Tongue (tissue), 1 donor: ENCODE measurements at regions not wholly inside any gene's neighbourhood (a gene's known extent, or its start where the extent isn't known, plus 50 kb on each side); places are given as distances from the start of the nearest gene placed in this dataset.
"Not testable (repeated sequence)": the region's sequence is repeated elsewhere in the genome, so short reads cannot be mapped to it uniquely, and the experiment has no call there.

Source experiments
- DNase-seq: peaks from one replicate; pipeline ENCODE4 v3.0.0-alpha.2; 2015

DNA sequence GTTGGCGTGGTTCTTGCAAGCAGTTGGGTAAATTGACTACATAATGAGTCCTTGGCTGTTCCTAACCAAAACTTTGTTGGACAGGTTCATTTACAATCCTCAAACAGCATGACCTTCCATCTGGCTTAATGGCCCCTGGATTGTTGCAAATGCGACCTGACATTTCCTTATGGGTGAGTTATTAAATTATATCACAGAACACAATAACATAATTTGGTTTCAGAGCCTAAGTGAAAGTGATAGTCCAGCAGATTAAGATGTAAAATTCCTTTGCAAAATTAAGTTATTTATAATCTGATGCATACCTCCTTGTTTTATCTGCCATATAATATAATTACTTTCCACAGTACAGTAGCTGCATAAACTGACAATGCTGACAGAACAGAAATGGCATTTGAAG, 224.4 kb downstream of the TUSC1 start:
- DNase-seq = no peak

DNA sequence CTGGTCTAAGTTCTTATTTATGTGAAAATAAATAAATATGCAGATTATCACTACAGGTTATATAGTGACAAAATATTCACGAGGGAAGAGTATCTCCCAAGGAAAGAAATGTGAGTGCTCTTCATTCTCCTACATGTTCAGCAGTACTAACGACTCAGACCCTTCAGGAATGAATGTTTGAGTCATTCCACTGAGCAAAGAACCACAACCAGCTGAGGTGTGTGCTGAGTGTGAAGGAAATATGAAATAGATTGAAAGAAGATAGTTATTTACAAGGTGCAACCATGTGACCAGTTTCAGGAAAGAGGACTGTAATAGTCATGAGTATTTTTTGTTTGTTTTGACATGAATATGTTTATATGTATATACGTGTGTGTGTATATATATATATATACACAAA, 228.7 kb downstream of the TUSC1 start:
- no peak for DNase-seq

DNA sequence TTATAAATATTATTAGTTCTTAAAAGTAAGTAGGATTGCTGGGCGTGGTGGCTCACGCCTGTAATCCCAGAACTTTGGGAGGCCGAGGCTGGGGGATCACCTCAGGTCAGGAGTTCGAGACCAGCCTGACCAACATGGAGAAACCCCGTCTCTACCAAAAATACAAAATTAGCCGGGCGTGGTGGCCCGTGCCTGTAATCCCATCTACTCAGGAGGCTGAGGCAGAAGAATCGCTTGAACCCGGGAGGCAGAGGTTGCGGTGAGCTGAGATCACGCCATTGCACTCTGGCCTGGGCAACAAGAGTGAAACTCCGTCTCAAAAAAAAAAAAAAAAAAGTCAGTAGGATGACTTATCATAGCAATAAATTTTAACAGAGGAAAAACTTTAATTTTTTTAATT, 232.5 kb downstream of the TUSC1 start:
- not testable (repeated sequence) for DNase-seq

DNA sequence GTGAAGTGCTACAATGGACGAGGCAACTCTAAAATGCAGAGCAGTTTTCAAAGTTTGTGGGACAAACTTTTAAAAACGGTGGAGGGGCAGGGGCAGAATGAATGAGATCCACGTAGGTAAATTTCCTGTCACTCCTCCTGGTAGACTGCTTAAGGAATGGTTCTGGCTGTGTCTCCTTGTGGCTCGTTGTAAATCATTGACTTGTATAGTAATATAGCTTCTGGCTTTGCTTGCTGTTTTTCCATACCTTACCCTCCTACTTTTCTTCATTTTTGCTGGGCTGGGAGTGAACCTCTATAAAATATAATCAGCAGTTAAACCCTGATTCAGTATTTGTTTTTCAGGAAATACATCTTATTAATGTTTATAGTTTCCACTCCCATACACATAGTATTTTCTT, 235.7 kb downstream of the TUSC1 start:
- DNase-seq = no peak

DNA sequence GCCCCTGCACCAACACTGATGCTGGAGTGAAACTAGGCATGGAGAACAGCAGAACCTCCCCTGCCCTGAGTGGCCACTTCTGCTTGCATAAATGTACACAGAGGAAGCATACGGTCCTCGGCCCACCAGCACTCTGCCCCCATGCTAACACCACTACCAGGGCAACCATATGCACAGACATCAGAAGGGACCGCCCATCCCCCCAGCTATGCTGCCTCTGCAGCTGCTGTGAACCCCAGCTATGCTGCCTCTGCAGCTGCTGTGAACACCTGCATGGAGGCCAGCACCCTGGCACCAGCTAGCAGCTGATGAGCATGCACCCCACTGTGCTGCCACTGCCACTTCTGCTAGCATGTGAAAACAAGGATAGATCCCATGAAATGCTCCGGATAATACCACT, 250.3 kb downstream of the TUSC1 start:
- DNase-seq = no peak

DNA sequence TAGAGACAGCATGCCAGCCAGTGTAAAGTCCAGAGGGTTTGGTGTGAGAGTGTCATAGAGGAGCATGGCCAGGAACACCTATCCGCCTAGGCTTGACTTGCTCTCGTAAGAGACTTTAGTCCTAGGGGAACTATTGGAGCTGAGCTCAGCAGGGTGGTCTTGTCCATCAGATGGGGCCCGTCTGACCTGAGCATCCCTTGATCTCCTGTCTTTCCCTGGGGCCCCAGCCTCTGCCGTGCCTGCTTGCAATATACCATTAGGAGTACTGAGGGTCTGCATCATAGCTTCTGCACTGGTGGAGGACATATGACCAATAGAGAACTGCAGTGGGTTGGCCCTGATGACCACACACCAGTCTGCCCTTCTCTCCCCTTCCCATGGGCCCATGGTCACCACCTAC, 251.0 kb downstream of the TUSC1 start:
- DNase-seq = no peak

DNA sequence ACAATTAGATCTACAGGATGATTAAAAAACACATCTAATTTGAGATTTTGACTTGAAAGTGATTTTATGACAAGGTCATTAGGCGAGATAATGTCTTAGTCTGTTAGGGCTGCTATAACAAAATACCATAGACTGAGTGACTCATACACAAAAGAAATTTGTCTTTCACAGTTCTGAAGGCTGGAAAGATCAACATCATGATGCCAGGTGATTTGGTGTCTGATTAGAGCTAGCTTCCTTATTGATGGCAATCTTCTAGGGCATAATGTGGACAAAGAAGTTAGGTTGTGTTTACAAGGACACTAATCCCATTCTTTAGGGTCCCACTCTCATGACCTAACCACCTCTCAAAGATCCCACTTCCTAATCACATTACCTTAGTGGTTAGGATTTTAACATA, 256.7 kb downstream of the TUSC1 start:
- DNase-seq = no peak

DNA sequence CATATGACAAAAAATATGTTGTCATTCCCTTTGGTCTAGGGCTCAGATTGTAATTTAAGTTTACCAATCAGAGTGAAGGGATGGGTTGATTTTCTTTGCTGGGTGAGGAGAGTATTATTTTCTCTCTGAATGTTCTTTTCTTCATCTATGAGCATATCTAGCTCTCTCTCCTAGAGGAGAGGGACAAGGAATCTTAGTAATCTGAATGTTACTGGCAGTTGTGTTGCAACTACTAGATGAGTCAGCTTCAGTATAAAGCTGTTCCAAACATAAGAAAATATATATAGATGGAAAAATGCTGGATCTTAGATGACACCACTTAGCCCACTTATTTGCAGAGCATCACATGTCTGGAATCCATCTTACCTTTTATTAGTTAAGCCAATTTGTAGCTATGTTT, 259.3 kb downstream of the TUSC1 start:
- DNase-seq = no peak

DNA sequence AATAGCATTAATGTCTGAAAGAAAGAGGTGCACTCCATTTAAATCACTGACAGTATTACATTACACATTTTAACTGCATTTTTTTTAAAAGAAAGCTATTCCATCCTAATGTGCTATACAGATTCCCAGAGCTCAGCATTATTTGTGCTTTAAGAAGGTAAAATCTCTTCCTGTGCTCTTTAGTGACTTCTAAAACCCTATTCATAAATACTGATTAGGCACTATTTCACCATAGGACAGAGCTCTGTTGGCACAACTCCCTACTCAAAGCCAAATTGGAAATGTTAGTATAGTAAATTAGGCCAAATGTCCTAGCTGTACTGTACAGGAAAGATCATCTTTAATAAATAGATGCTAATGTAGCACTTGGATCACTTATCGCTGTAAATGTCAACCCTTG, 262.5 kb downstream of the TUSC1 start:
- DNase-seq = no peak

DNA sequence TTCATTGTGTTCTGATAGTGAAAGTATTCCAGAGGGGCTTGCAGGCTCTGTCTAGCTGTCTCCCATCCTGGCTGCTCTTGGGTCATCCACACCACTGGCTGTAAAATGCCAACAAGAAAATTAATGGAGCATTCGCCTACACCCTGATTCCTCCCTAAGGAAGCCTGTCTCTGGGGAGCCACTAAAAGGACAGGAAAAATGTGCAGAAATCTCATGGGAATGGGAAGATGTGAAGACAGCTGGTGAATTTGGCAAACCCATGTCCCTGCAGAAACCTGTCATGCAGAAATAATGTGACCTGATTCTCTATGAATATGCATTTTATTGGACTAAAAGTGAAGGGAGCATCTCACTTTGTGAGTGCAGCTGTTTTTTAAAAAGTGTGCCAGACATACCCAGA, 265.6 kb downstream of the TUSC1 start:
- no peak for DNase-seq

DNA sequence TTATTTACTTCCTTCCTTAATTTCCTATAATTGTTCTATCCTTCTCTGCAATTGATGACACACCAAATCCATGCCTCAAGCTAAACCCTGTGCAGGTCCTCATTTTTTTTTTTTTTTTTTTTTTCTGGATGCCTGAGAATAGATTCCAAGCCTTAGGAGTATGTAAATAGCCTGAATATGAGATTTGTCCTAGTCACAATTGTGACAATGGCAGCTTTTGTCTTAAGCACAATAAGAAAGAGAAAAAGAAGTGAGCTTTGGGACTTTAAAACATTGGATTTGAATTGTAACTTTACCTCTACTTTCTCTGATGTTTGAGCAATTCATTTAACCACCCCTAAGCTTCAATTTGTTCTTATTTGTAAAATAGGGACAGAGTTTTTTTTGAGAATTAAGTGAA, 280.5 kb downstream of the TUSC1 start:
- DNase-seq = no peak

DNA sequence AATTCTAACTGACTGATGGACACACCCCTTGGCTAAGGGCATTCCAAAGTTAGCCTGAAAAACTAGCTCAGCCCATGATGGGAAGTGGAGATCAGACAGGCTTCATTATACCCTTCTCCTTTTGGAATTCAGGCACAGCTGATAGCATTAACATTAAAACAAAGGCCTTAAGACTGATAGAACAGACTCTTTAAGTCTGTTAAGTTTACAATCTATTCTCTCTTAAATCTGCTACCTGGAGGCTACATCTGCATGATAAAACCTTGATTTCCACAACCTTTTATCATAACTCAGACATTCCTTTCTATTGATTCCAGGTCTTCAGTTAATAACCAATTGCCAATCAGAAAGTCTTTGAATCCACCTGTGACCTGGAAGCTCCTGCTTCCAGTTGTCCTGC, 281.4 kb downstream of the TUSC1 start:
- DNase-seq = no peak

DNA sequence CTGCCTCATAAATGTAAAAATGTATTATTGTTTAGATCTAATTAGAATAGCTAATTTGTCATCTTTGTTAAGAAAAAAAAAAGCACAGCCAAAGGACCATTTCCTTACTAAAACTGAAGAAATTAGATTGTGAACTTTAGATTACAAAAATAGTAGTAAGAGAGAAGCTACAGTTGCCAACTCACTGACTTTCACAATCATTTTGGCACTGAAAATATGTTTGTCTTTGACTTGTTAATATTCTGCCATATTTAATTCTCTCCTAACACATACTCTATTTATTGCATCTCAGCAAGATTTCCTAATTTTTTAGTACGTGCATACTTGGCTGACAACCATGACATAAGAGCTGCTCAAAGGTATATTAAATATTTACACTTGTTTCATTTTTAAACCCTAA, 297.1 kb downstream of the TUSC1 start:
- DNase-seq = no peak

DNA sequence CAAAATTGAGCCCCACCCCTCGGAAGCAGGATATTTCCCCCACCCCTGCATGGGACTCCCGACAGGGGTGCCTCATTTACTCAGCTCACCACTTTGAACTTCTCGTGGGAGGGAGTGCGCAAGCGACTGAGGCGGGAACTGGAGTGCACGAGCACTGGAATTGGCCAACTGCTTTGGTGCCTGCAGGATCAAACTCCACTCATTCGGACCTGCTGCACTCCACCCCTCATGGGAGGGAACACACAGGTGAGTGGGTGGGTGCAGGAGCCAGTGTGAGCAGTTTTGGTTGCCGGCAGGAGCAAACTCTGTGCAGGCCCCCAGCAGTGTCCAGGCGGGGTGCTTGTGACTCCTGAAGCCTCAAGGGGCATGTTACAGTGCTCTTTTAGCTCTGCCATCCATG, 301.2 kb downstream of the TUSC1 start:
- no peak for DNase-seq

DNA sequence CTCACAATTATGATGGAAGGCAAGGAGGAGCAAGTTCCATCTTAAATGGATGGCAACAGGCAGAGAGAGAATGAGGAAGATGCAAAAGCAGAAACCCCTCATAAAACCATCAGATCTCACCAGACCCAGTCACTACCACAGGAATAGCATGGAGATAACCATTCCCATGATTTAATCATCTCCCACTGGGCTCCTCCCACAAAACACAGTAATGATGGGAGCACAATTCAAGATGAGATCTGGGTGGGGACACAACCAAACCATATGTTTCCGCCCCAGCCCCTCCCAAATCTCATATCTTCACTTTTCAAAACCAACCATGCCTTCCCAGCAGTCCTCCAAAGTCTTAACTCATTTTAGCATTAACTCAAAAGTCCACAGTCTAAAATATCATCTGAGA, 304.0 kb downstream of the TUSC1 start:
- DNase-seq = no peak

DNA sequence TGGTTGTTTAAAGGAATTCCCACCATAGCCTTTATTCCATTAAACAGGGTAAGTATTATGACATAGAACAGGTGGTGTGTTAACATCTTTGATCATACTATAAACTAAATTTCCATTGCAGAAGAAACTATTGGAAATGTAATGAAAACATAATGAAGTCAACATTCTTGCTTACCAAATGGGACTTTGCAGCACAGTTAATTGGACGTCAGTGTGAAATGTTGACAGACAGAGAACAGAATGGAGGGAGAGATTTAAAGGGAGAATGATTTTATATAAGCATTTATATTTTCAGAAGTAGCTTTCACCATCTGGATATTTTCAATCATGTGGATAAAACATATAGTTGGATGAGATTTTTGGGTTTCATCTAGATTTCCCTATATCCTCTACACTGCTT, 311.3 kb downstream of the TUSC1 start:
- DNase-seq = peak; percentile 59

DNA sequence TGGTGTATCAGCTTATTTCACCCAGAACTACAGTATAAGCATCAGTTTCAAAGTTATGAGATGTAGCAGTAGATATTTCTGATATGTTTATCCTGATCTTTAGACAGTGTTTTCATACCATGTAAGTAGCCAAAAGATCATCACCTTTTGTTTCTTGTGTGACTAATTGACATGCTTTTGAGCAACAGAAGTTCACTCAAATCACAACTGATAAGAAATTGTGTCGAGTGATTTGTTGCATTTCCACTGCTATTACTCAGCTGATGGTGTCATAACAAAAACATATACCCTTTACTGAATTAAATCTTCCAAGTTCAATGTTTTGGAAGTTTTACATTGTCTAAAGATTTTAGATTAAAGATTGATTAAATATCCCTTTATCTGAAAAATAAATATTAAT, 324.5 kb downstream of the TUSC1 start:
- no peak for DNase-seq

DNA sequence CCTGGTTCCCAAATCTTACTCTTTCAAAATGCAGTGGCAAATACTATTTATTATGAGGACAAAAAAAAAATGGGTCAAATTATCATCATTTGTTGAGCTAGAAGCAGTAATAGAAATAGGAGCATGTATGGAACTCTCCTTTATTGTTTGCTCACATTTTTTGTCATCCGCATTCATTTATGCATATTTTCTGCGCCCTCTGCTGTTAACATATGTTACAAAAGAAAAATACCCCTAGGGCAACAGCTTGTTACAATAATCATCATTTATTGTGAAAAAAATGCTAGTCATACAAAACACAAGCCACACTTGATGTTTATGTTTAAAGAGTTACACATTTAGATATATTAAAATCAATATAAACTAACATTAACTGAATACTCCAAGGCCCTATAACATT, 328.2 kb downstream of the TUSC1 start:
- peak; percentile 1 for DNase-seq

DNA sequence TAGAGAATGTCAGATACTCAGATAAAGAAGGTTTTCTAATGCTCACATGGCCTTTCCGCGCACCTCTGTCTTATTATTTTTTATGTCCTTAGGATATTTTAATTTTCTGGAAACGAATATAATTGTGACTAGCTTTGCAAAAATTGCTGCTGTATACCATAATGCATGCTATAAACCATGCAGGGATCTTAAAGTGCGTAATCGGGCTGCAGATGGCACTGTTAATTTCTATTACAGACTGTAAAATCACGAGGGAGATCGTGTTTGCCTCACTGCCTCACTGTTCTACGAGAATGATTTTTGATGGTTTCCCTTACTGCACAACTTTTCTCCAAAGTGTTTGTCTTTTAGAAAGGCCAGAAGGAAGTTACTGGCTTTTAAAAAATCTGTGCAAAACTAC, 356.1 kb downstream of the TUSC1 start:
- DNase-seq = peak; percentile 2

DNA sequence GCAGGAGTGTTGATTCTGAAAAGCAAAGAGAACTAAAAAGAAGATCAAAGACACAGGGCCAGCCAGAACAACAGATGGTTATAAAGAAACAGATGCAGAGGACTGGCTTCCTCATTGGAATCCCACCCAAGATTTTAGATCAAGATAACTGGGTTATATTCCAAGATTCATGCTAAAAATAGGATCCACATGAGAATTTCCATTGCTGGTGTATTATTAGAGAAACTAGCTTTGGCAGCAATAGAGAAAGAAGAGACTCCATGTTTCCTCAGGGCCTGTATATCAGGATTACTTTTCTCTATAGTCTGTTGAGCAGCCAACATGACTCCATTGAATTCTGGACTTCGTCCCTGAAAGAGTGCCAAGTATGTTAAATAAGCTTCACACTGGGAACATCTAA, 367.3 kb downstream of the TUSC1 start:
- peak; percentile 66 for DNase-seq

DNA sequence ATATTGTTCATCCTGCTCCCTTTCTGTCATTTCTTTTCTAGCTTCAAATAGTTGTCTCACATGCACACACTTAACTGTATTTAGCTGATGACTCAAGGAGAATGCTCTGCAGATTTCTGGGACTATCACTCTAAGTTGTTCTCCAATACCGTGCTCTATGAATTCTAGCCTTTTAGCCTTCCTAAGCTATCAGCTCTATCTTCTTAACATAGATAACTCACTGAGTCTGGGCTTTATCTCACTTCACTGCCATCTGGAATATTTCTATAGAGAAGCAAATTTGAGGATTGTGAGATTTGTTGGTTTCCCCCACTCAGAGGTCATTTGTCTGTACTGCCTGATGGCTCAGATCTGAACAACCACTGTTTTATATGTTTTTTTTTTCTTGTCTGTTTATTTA, 369.7 kb downstream of the TUSC1 start:
- DNase-seq = no peak

DNA sequence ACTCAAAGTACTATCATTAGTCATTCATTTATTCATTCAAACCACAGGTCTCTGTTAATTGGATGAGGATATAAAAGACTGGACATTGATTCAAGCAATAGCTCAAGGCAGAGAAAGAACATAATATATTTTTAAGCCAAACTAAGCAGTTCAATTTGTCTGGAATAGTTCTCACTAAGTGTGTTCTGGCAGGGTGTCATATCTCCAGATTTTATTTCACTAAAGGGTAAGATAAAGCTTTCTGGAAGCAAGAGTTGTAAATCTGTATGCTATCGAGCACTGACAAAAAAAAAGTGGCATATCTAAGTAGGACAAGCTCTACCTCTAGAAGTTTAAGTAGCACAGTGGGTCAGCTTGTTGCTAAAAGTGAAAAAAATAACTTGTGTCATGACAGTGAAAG, 375.6 kb downstream of the TUSC1 start:
- DNase-seq = no peak

DNA sequence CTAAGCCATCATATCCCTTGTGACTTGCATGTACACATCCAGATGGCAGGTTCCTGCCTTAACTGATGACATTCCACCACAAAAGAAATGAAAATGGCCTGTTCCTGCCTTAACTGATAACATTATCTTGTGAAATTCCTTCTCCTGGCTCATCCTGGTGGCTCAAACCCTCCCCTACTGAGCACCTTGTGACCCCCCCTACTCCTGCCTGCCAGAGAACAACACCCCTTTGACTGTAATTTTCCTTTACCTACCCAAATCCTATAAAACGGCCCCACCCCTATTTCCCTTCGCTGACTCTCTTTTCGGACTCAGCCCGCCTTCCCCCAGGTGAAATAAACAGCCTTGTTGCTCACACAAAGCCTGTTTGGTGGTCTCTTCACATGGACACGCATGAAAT, 390.0 kb downstream of the TUSC1 start:
- not testable (repeated sequence) for DNase-seq

DNA sequence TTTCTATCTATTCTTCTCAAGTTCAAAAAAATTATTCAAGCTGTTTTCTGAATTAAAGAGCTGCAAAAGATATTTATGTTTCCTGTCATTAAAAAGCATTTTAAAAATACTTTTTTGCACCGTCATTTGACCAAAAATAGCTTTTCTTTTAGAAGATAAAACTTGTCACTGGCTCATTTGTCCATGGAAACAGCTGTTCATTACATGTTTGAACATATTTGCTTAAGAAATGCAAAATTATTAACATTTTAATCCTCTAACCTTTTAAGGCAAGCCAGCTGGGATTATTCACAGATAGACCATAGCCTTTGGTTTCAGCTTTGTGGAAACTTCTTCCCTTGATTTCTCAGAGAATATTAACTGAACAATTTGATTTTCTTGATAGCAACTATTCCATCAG, 393.9 kb downstream of the TUSC1 start:
- DNase-seq = no peak

DNA sequence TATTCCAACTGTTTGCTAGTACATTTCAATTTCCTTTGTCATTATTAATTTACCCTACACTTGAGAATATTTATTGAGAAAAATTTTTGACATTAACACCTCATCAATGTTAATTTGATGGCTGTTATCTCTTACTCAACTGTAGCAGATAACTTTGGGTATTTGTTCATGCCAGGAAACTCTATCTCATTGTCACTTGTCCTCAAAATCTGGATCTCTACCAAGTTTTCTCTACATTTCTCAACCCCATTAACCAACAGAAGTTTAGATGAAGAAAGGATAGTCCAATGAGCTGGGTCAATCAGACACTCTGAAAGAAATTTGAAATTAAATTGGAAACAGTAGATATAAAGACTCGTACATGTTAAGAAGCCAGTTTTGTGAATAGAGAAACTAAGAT, 395.3 kb downstream of the TUSC1 start:
- DNase-seq = no peak

DNA sequence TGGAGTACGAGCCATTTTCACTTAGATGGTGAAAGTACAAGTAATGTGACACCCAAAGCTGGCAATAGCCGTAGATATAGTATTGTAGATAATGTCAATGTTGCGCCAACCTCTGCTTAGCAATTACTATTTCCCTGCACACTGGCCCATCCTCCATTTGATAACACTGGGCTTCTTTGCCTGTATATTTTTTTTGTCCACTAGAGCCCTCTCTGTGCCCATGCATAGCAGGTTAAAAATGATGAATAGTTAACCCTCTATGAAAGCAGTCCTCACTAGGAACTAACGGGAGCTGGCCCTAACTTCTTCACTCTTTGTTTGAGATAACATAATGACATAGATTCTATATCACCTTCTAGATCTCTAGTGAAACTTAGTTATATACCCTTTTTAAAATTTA, 416.8 kb downstream of the TUSC1 start:
- DNase-seq = no peak
